H9 (cell line): ENCODE measurements at regions not wholly inside any gene's neighbourhood (a gene's known extent, or its start where the extent isn't known, plus 50 kb on each side); places are given as distances from the start of the nearest gene placed in this dataset.

Source experiments
- DNase-seq: peaks from one replicate; pipeline ENCODE4 v3.0.0-alpha.2; 2017
- H2AFZ ChIP-seq: one replicate; pipeline ENCODE4 v1.6.1; 2013; ENCODE audit warnings: mild to moderate bottlenecking, low read length, control low read depth, moderate library complexity
- H2AK5ac ChIP-seq: 2 replicates; pipeline ENCODE4 v1.6.1; 2013; ENCODE audit warnings: low read length, control low read depth, mixed read lengths; ENCODE audit not compliant: insufficient read length
- H2BK120ac ChIP-seq: one replicate; pipeline ENCODE4 v1.6.1; 2013; ENCODE audit warnings: low read depth, mild to moderate bottlenecking, low read length, control low read depth, inconsistent platforms; ENCODE audit not compliant: poor library complexity, severe bottlenecking
- H2BK12ac ChIP-seq: 2 replicates; pipeline ENCODE4 v1.6.1; 2013; ENCODE audit warnings: low read length, control low read depth, mixed read lengths, low read depth; ENCODE audit not compliant: insufficient read length
- H2BK15ac ChIP-seq: 2 replicates; pipeline ENCODE4 v1.6.1; 2013; ENCODE audit warnings: low read depth, low read length, control low read depth
- H2BK20ac ChIP-seq: one replicate; pipeline ENCODE4 v1.6.1; 2013; ENCODE audit warnings: low read depth, mild to moderate bottlenecking, low read length, control low read depth, inconsistent platforms; ENCODE audit not compliant: poor library complexity, severe bottlenecking
- H2BK5ac ChIP-seq: 2 replicates; pipeline ENCODE4 v1.6.1; 2013; ENCODE audit warnings: low read length, control low read depth, mixed read lengths; ENCODE audit not compliant: insufficient read length
- H3K14ac ChIP-seq: 2 replicates; pipeline ENCODE4 v1.6.1; 2013; ENCODE audit warnings: low read length, control low read depth; ENCODE audit not compliant: insufficient read depth
- H3K18ac ChIP-seq: 2 replicates; pipeline ENCODE4 v1.6.1; 2013; ENCODE audit warnings: low read depth, mild to moderate bottlenecking, mixed read lengths, low read length, control low read depth; ENCODE audit not compliant: insufficient read length
- H3K23ac ChIP-seq: 2 replicates; pipeline ENCODE4 v1.6.1; 2013; ENCODE audit warnings: low read length, control low read depth, mixed read lengths, low read depth; ENCODE audit not compliant: insufficient read length
- H3K23me2 ChIP-seq: 2 replicates; pipeline ENCODE4 v1.6.1; 2013; ENCODE audit warnings: low read depth, mild to moderate bottlenecking, mixed read lengths, low read length, control low read depth; ENCODE audit not compliant: insufficient read length, poor library complexity, severe bottlenecking
- H3K27ac ChIP-seq: 2 replicates; pipeline ENCODE4 v1.5.1; 2013; ENCODE audit warnings: low read length, control low read depth, mixed read lengths, low read depth; ENCODE audit not compliant: insufficient read length
- H3K27me3 ChIP-seq: 2 replicates; pipeline ENCODE4 v1.6.1; 2013; ENCODE audit warnings: low read length, control low read depth, inconsistent platforms; ENCODE audit not compliant: insufficient read depth
- H3K4ac ChIP-seq: 2 replicates; pipeline ENCODE4 v1.6.1; 2013; ENCODE audit warnings: low read depth, mild to moderate bottlenecking, control low read depth, inconsistent platforms, low read length, moderate library complexity
- H3K4me1 ChIP-seq: 2 replicates; pipeline ENCODE4 v1.6.1; 2013; ENCODE audit warnings: low read length, control low read depth, inconsistent platforms; ENCODE audit not compliant: insufficient read depth
- H3K4me2 ChIP-seq: 2 replicates; pipeline ENCODE4 v1.6.1; 2013; ENCODE audit warnings: low read length, control low read depth, mixed read lengths; ENCODE audit not compliant: insufficient read length, insufficient read depth
- H3K56ac ChIP-seq: 2 replicates; pipeline ENCODE4 v1.6.1; 2013; ENCODE audit warnings: low read depth, mild to moderate bottlenecking, mixed read lengths, low read length, control low read depth; ENCODE audit not compliant: insufficient read length
- H3K79me1 ChIP-seq: 2 replicates; pipeline ENCODE4 v1.6.1; 2013; ENCODE audit warnings: low read depth, mild to moderate bottlenecking, moderate library complexity, low read length, control low read depth, inconsistent platforms; ENCODE audit not compliant: insufficient read depth, poor library complexity, severe bottlenecking
- H3K79me2 ChIP-seq: 2 replicates; pipeline ENCODE4 v1.6.1; 2013; ENCODE audit warnings: low read length, control low read depth, inconsistent platforms; ENCODE audit not compliant: insufficient read depth
- H3K9ac ChIP-seq: 2 replicates; pipeline ENCODE4 v1.6.1; 2013; ENCODE audit warnings: low read length, control low read depth, mixed read lengths; ENCODE audit not compliant: insufficient read length; ENCODE audit errors: extremely low read depth
- H3K9me3 ChIP-seq: one replicate; pipeline ENCODE4 v1.6.1; 2013; ENCODE audit warnings: low read depth, low read length, inconsistent platforms; ENCODE audit not compliant: control insufficient read depth
- H3T11ph ChIP-seq: one replicate; pipeline ENCODE4 v1.6.1; 2013; ENCODE audit warnings: mild to moderate bottlenecking, low read length, control low read depth, inconsistent platforms
- H4K20me1 ChIP-seq: one replicate; pipeline ENCODE4 v1.6.1; 2013; ENCODE audit not compliant: control insufficient read depth, insufficient read length, insufficient read depth
- H4K5ac ChIP-seq: 2 replicates; pipeline ENCODE4 v1.6.1; 2013; ENCODE audit warnings: low read depth, mild to moderate bottlenecking, mixed read lengths, low read length, control low read depth; ENCODE audit not compliant: insufficient read length
- H4K8ac ChIP-seq: replicated peaks from 2 replicates; pipeline ENCODE4 v1.6.1; 2013; ENCODE audit warnings: low read length, control low read depth, mixed read lengths, low read depth; ENCODE audit not compliant: insufficient read length
- H4K91ac ChIP-seq: 2 replicates; pipeline ENCODE4 v1.6.1; 2013; ENCODE audit warnings: low read depth, mild to moderate bottlenecking, moderate library complexity, mixed read lengths, low read length, control low read depth; ENCODE audit not compliant: insufficient read length
- H3K27ac Mint-ChIP-seq, 3 experiments: 2 replicates in 2 of 3; 3 replicates in 1 of 3; pipeline ENCODE4 v1.8.0; 2020 to 2021; ENCODE audit warnings: mixed read lengths in 3 of 3, mild to moderate bottlenecking in 1 of 3, moderate library complexity in 1 of 3
- H3K27me3 Mint-ChIP-seq: 2 replicates; pipeline ENCODE4 v1.8.0; 2021; ENCODE audit warnings: low read depth, mild to moderate bottlenecking, moderate library complexity, mixed read lengths
- H3K36me3 Mint-ChIP-seq, 3 experiments: 2 replicates in 2 of 3; 3 replicates in 1 of 3; pipeline ENCODE4 v1.8.0; 2020 to 2021; ENCODE audit warnings: low read depth in 3 of 3, mixed read lengths in 3 of 3; ENCODE audit not compliant: insufficient read depth in 1 of 3
- H3K4me1 Mint-ChIP-seq, 2 experiments: 2 replicates each; pipeline ENCODE4 v1.8.0; 2020; ENCODE audit warnings: mixed read lengths in 2 of 2
- H3K4me3 Mint-ChIP-seq, 2 experiments: 2 replicates in 1 of 2; 3 replicates in 1 of 2; pipeline ENCODE4 v1.8.0; 2020 to 2021; ENCODE audit warnings: mild to moderate bottlenecking in 2 of 2, mixed read lengths in 2 of 2, moderate library complexity in 1 of 2
- H3K9me3 Mint-ChIP-seq, 2 experiments: 2 replicates in 1 of 2; 3 replicates in 1 of 2; pipeline ENCODE4 v1.8.0; 2020; ENCODE audit warnings: mild to moderate bottlenecking in 2 of 2, mixed read lengths in 2 of 2, moderate library complexity in 1 of 2
- CTCF ChIP-seq: fragments of 200-600 bp; sonication (generic); conservative IDR thresholded peaks from 3 replicates; pipeline ENCODE4 v1.8.0; 2021; ENCODE audit warnings: antibody characterized with exemption, mild to moderate bottlenecking
- WGBS: extraction: QIAGEN DNeasy Blood & Tissue Kit; methylation state at CpG from one replicate; pipeline ENCODE4 v1.1.7; 2013; ENCODE audit warnings: missing lambda C conversion rate, low lambda C conversion rate, mixed read lengths; ENCODE audit not compliant: insufficient read length; ENCODE audit errors: extremely low coverage; 5-methylcytosine and 5-hydroxymethylcytosine counted together

GRCh38 chr22:47343611-47344010 is 581.2 kb downstream of the TBC1D22A start:
- no CpG with 5 or more reads among the region's 8 CpGs for WGBS

More at GRCh38 chr22:47343611-47344010, 581.2 kb downstream of the TBC1D22A start:
- H4K8ac ChIP-seq: no peak overlapping the region
- no peaks in the 10 kb centered on the region for H3K79me2 ChIP-seq
- H3K4me3 Mint-ChIP-seq: no peak overlapping the region
- H2BK20ac ChIP-seq: no peak overlapping the region
- no peak overlapping the region for H2BK15ac ChIP-seq
- no peak overlapping the region for H3K14ac ChIP-seq
- H4K20me1 ChIP-seq: no peaks in the 10 kb centered on the region
- H2AK5ac ChIP-seq: no peak overlapping the region
- H3K23me2 ChIP-seq: no peaks in the 10 kb centered on the region
- peaks cover 8 to 28% (median 9%) of the 10 kb centered on the region in 3 experiments for H3K36me3 Mint-ChIP-seq
- H3K56ac ChIP-seq: no peak overlapping the region
- H2BK12ac ChIP-seq: no peak overlapping the region
- H3K4me1 ChIP-seq: no peaks in the 10 kb centered on the region
- H3K4me1 Mint-ChIP-seq: no peaks in the 10 kb centered on the region
- DNase-seq: no peak
- peaks cover 7% of the 10 kb centered on the region for H3K27me3 Mint-ChIP-seq
- H2BK120ac ChIP-seq: no peak overlapping the region
- no peak overlapping the region for H4K5ac ChIP-seq
- no peak overlapping the region for H2AFZ ChIP-seq
- H3K9me3 ChIP-seq: peaks cover 67% of the 10 kb centered on the region
- no peak overlapping the region for H3T11ph ChIP-seq
- H3K4me2 ChIP-seq: no peak overlapping the region
- H3K9ac ChIP-seq: no peak overlapping the region
- no peaks in the 10 kb centered on the region for H3K27me3 ChIP-seq
- no peaks in the 10 kb centered on the region for H3K79me1 ChIP-seq
- no peak overlapping the region for H3K4ac ChIP-seq
- H3K18ac ChIP-seq: no peak overlapping the region
- H3K23ac ChIP-seq: no peak overlapping the region
- H2BK5ac ChIP-seq: no peak overlapping the region
- H3K27ac Mint-ChIP-seq: no peak overlapping the region
- TF ChIP-seq CTCF: no peak
- H4K91ac ChIP-seq: no peak overlapping the region
- H3K9me3 Mint-ChIP-seq: peaks cover 67 to 86% of the 10 kb centered on the region in 2 experiments
- H3K27ac ChIP-seq: no peak overlapping the region
